HG03521 (cell line): ENCODE measurements at regions not wholly inside any gene's neighbourhood (a gene's known extent, or its start where the extent isn't known, plus 50 kb on each side); places are given as distances from the start of the nearest gene placed in this dataset.

Source experiments
- ATAC-seq: cut with Tn5 transposase; IDR thresholded peaks from one replicate; pipeline ENCODE4 v1.9.1; 2021; ENCODE audit warnings: mild to moderate bottlenecking, moderate library complexity; ENCODE audit not compliant: unreplicated experiment

- ATAC-seq, result no peak
Observed at GRCh38 chr17:15893658-15894024, 51.3 kb upstream of the ADORA2B start.

GRCh38 chr17:15894258-15894657 lies 50.7 kb upstream of the ADORA2B start:
- ATAC-seq, result no peak

GRCh38 chr17:15894913-15895658 lies 49.8 kb upstream of the ADORA2B start:
- ATAC-seq, result no peak
